GM19238 (cell line): ENCODE measurements at regions not wholly inside any gene's neighbourhood (a gene's known extent, or its start where the extent isn't known, plus 50 kb on each side); places are given as distances from the start of the nearest gene placed in this dataset.

ENCODE experiments used
- DNase-seq: peaks from one replicate; pipeline ENCODE4 v3.0.0; 2011; ENCODE audit warnings: low spot score; ENCODE audit not compliant: insufficient read length

DNA sequence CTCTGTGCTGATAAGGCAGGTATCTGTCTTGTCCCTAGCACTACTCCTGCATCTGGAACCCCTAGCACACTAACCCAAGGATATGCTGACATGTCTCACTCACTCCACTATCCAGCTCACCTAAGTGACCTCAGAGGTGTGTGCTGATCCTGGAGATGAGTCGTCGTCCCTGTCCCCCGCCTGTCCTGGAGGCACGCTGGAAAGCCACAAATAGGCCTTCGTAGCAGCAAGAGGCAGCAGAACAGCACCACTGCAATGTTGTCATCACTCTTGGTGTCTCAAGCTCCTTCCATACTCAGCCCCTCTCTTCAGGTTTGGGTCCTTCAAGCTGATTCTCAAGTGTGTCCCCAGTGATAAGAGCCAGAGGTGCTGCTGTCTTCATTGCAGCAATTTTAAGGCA, 73.0 kb upstream of the ITGA6 start:
- no peak for DNase-seq

DNA sequence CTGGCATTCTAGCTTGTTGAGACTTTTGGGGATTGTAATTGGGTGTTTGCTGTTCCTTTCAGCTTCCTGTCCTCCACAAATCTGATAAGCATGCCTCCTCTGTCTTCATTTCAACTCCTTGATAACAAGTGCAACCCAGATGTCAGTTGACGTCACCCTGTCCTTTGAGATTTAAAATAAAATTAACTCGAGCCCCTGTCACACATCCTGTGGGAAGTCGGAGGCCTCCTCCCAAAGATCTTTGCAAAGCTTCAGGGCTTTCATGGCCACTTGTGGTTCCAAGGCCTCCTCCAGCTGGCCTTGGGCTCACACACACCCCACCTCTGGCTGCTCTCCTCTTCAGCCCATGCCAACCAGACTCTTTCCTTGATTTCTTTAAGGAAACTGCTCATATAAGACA, 69.9 kb upstream of the ITGA6 start:
- no peak for DNase-seq

GRCh38 chr2:172358691-172359556, 68.5 kb upstream of the ITGA6 start:
- DNase-seq = no peak

- no peak for DNase-seq
These were observed 66.0 kb upstream of the ITGA6 start for GRCh38 chr2:172361360-172361759.

GRCh38 chr2:172361840-172362239, 65.5 kb upstream of the ITGA6 start:
- DNase-seq = no peak

GRCh38 chr2:172364261-172364660, 63.1 kb upstream of the ITGA6 start:
- no peak for DNase-seq

DNA sequence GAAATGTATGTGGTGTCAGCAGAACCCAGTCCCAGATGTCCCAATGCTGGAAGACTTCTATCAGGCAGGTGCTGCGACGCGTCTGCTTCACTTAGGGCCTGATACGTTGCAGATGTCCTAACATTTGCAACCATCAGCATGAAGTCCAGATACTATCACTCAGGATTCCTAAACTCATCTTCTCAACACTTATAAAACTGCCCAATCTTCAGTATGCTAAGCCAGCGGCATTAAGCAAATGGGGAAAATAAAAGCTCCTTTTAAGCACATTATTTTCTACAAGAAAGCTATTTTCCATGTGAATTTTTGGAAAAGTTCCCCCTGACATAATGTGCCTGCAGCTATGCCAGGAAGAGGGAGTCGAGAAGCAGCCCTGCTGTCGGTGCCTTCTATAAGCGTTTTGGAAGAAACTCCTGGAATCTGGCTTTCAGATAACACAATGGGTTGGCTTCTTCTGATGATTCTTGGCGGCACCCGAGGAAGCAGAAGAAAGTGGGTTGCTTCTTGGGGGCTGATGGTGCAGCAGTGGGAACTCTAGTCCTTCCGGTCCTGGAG, 60.7 kb upstream of the ITGA6 start:
- no peak for DNase-seq

DNA sequence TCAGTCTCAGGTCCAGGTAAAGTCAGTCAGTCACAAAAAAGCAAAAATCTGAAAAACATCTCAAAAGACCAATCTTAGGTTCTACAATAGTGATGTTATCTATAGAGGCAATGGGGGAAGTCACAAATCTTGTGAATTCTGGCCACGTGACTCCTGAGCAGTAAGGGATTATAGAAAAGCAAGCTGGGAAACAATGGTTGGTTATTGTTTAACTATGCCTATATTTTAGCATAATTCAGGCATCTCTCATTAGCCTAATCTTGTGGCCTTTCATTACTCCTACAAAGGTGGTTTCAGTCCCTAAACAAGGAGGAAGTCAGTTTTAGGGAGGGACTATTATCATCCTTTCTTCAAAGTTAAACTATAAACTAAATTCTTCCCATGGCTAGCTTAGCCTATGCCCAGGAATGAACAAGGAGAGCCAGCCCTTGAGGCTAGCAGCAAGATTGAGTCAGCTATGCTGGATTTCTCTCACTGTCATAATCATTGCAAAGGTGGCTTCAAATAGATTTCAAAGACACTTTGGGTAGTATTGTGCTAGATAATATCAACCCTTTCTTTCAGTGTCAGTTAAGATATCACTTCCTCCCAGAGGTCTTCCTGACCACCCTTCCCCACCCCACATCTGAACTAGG, 56.4 kb upstream of the ITGA6 start:
- no peak for DNase-seq

DNA sequence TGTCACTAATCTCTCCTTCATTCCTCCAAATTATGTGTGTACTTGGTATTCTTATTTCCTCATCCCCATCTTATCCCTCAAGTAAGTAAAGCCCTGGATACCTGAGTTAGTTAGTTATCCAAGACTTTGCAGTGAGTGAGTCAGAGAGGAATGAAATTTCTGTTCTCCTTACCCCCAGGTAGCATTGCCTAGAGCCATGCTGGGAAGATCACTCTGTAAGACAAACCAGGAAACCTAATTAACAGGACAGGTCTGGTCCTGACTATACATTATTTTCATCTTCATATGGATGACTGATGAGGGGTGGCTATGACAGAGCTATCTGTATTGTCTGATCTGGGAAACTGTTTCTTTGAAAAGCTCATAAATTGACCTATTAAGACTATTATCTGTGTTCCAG, 55.0 kb upstream of the ITGA6 start:
- no peak for DNase-seq

GRCh38 chr2:172373076-172373475, 54.3 kb upstream of the ITGA6 start:
- no peak for DNase-seq

GRCh38 chr2:172373766-172374165, 53.6 kb upstream of the ITGA6 start:
- no peak for DNase-seq

DNA sequence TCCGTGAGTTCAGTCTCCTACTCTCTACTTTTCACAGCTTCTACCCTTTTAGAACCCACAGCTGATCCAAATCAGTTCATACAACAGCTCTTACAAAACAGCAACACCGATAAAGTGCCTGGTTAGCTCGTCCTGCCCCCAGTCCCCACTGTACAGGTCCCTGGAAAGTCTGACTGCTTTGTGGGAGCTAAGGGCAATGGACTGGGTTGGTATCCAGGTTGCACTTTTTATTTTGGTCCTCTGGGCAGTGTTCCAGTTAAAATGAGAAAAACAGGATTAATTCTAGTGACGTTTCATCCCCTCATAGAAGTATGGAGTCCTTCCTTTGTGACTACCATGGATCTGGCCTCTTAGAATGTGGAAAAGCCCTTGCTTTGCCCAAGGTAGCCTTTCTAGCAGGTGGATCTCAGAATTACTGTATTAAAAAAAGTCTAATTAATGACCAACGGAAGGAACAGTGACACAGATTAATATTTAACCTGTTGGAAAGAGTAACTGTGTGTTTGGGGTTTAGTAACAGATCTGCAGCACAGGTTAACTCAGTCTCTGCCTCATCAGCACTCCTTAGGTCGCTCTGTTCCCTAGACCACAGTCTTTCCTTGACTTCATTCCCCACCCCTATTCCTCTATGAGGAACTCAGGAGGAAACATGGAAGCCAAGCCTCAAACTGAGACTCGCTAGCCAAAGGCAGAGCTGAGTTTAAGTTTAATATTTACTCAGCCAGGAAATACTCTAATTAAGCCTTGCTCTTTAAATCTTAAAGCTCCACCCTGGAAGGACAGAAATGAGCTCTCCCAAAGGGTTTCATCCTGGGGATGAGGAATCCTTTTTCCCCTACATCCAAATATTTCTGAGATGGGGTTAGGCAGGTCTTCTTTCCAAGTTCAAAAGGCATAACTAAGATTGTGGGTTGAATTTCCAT, 52.8 kb upstream of the ITGA6 start:
- no peak for DNase-seq

- DNase-seq = no peak
These were observed 52.1 kb upstream of the ITGA6 start for GRCh38 chr2:172375251-172375650.

GRCh38 chr2:172376016-172376415, 51.4 kb upstream of the ITGA6 start:
- no peak for DNase-seq

DNA sequence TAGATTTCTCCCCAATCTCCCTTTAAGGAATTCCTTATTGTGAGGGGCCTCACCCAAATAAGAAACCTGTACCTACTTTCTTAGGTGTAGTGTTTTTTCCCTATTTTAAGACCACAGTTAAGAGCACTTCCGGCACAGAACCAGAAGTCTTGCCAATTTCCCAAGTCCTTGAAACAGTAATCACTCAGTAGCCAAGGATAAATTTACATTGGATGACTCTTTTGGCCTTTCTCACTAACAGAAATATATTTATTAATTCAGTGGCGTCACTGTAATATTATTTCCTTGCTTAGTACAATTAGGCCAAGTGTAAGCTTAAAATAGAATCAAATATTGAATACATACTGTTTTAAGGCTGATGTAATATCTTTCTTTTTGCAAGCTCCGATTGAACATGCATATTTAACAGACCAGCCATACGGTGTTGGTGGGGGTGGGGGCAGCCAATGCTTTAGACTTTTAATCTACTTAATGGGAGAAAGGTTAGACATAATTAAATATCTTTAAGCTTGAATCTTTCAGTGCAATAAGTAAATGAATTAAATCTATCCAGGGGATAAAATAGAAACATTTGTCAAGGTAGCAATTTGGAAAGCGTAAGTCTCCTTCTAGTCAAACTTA, 50.8 kb upstream of the ITGA6 start:
- no peak for DNase-seq

DNA sequence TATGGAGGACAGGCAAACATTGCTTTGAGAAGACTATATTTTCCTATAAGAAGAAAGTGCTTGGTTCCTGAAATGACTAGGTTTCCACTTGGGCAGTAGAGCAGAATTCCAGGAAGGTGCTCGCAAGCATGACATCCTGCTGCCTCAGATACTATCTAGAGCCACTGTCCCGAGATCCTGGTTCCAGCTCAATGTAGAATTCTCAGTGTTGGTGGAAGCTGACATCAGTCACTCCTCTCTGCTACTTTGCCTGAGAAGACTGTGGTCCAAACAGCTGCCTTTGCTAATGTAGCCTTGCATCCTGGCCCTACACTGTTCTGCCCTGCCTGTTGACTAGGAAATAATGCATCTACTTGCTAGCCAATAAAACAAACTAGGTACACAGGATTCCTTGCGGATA, 50.0 kb upstream of the ITGA6 start:
- no peak for DNase-seq
